ENCODE measurements at regions not wholly inside any gene's neighbourhood (a gene's known extent, or its start where the extent isn't known, plus 50 kb on each side); places are given as distances from the start of the nearest gene placed in this dataset.

DNA sequence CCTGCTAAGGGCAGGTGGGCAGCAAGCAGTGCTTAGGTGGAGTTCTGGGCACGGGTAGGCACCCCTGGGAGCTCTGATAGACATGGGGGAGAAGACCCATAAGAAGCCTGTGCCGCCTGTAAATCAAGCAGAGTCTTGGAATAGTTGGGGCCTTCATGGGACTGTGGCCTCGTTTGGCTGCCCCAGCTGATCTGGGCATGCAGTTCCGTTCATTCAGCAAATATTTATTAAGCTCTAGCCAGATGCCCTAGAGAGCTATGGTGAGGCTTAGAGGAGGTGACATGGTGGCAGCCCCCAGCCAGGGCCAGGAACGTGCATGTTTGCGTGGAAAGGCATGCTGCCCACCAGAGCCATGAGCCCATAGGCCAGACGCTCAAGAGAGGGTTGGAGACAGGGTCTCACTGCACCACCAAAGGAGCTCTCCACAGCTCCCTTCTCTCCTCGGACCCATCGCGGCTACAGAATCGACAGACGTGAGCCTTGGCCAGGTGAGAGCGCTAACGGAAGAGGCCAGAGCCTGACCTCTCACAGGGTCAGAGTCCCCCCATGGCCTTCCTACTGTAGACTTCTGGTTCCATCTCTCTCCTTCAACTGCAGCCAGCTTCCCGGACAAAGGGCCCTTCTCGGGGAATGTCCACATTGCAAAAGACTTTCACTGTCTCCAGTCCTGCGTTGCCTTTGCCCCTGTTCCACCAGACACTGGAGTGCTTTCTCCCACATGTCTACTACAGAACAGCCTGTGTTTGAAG, 135.7 kb downstream of the INHBB start (continued):
- TF ChIP-seq, protein P1, sequence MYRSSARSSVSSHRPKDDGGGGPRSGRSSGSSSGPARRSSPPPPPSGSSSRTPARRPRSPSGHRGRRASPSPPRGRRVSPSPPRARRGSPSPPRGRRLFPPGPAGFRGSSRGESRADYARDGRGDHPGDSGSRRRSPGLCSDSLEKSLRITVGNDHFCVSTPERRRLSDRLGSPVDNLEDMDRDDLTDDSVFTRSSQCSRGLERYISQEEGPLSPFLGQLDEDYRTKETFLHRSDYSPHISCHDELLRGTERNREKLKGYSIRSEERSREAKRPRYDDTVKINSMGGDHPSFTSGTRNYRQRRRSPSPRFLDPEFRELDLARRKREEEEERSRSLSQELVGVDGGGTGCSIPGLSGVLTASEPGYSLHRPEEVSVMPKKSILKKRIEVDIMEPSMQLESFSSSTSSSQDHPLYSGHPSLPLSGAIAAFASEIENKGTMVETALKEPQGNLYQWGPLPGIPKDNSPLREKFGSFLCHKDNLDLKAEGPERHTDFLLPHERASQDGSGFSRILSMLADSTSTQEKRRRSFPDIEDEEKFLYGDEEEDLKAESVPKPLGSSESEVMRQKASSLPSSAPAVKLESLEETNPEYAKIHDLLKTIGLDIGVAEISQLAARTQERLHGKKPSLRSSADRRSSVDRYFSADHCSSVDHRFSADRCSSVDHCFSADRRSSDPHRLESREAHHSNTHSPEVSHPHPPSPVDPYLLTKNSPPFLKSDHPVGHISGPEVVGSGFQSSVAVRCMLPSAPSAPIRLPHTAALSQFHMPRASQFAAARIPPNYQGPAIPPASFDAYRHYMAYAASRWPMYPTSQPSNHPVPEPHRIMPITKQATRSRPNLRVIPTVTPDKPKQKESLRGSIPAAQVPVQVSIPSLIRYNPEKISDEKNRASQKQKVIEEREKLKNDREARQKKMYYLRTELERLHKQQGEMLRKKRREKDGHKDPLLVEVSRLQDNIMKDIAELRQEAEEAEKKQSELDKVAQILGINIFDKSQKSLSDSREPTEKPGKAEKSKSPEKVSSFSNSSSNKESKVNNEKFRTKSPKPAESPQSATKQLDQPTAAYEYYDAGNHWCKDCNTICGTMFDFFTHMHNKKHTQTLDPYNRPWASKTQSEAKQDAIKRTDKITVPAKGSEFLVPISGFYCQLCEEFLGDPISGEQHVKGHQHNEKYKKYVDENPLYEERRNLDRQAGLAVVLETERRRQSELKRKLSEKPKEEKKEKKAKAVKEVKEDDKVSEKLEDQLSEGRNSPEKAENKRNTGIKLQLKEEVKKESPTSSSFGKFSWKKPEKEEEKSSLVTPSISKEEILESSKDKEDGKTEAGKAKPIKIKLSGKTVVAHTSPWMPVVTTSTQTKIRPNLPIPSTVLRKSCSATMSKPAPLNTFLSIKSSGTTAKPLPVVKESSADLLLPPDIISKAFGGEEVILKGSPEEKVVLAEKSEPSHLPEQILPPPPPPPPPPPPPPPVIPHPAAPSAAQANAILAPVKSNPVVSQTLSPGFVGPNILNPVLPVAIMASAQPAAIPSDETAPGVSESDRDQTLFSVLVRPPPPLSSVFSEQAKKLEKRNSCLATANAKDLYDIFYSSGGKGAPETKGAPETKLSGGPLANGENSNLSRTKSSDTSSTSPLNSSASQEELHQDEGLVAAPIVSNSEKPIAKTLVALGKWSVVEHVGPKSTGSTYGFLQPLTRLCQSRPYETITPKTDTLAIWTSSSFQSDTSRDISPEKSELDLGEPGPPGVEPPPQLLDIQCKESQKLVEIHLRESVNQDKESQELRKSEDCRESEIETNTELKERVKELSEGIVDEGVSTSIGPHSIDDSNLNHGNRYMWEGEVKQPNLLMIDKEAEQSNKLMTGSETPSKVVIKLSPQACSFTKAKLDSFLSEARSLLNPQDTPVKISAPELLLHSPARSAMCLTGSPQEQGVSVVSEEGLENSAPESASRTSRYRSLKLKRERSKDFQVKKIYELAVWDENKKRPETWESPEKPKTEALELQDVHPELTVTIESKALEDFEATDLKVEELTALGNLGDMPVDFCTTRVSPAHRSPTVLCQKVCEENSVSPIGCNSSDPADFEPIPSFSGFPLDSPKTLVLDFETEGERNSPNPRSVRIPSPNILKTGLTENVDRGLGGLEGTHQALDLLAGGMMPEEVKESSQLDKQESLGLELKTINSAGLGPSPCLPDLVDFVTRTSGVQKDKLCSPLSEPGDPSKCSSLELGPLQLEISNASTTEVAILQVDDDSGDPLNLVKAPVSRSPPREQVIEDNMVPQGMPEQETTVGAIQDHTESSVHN (CRISPR knock-in tag; IDR thresholded peaks at IDR 0.05) = no peak
- TF ChIP-seq RAD21 (CRISPR knock-in tag; IDR thresholded peaks at IDR 0.05) (no peak), KDM2A (CRISPR knock-in tag; IDR thresholded peaks at IDR 0.05; ENCODE audit: borderline replicate concordance, low read depth) (no peak), RFX3 (CRISPR knock-in tag; IDR thresholded peaks at IDR 0.05) (no peak), TRIM24 (CRISPR knock-in tag; IDR thresholded peaks at IDR 0.05) (no peak), ZNF570 (CRISPR knock-in tag; IDR thresholded peaks at IDR 0.05; ENCODE audit: borderline replicate concordance) (no peak), BRCA1 (CRISPR knock-in tag; IDR thresholded peaks at IDR 0.05) (no peak), JUNB (CRISPR knock-in tag; IDR thresholded peaks at IDR 0.05; ENCODE audit: borderline replicate concordance) (no peak), ZNF709 (CRISPR knock-in tag; IDR thresholded peaks at IDR 0.05) (no peak)
- TF ChIP-seq, protein P2, sequence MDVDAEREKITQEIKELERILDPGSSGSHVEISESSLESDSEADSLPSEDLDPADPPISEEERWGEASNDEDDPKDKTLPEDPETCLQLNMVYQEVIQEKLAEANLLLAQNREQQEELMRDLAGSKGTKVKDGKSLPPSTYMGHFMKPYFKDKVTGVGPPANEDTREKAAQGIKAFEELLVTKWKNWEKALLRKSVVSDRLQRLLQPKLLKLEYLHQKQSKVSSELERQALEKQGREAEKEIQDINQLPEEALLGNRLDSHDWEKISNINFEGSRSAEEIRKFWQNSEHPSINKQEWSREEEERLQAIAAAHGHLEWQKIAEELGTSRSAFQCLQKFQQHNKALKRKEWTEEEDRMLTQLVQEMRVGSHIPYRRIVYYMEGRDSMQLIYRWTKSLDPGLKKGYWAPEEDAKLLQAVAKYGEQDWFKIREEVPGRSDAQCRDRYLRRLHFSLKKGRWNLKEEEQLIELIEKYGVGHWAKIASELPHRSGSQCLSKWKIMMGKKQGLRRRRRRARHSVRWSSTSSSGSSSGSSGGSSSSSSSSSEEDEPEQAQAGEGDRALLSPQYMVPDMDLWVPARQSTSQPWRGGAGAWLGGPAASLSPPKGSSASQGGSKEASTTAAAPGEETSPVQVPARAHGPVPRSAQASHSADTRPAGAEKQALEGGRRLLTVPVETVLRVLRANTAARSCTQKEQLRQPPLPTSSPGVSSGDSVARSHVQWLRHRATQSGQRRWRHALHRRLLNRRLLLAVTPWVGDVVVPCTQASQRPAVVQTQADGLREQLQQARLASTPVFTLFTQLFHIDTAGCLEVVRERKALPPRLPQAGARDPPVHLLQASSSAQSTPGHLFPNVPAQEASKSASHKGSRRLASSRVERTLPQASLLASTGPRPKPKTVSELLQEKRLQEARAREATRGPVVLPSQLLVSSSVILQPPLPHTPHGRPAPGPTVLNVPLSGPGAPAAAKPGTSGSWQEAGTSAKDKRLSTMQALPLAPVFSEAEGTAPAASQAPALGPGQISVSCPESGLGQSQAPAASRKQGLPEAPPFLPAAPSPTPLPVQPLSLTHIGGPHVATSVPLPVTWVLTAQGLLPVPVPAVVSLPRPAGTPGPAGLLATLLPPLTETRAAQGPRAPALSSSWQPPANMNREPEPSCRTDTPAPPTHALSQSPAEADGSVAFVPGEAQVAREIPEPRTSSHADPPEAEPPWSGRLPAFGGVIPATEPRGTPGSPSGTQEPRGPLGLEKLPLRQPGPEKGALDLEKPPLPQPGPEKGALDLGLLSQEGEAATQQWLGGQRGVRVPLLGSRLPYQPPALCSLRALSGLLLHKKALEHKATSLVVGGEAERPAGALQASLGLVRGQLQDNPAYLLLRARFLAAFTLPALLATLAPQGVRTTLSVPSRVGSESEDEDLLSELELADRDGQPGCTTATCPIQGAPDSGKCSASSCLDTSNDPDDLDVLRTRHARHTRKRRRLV (CRISPR knock-in tag; IDR thresholded peaks at IDR 0.05) = no peak
- TF ChIP-seq, protein P3, sequence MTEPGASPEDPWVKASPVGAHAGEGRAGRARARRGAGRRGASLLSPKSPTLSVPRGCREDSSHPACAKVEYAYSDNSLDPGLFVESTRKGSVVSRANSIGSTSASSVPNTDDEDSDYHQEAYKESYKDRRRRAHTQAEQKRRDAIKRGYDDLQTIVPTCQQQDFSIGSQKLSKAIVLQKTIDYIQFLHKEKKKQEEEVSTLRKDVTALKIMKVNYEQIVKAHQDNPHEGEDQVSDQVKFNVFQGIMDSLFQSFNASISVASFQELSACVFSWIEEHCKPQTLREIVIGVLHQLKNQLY (CRISPR knock-in tag; IDR thresholded peaks at IDR 0.05) = peak; percentile 46; the same call in 1 of the 2 replicates
- TF ChIP-seq, protein P4, sequence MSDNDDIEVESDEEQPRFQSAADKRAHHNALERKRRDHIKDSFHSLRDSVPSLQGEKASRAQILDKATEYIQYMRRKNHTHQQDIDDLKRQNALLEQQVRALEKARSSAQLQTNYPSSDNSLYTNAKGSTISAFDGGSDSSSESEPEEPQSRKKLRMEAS (IDR thresholded peaks at IDR 0.05) = peak; percentile 71; the same call in 1 of the 2 replicates
- TF ChIP-seq, protein P5, sequence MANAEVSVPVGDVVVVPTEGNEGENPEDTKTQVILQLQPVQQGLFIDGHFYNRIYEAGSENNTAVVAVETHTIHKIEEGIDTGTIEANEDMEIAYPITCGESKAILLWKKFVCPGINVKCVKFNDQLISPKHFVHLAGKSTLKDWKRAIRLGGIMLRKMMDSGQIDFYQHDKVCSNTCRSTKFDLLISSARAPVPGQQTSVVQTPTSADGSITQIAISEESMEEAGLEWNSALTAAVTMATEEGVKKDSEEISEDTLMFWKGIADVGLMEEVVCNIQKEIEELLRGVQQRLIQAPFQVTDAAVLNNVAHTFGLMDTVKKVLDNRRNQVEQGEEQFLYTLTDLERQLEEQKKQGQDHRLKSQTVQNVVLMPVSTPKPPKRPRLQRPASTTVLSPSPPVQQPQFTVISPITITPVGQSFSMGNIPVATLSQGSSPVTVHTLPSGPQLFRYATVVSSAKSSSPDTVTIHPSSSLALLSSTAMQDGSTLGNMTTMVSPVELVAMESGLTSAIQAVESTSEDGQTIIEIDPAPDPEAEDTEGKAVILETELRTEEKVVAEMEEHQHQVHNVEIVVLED (CRISPR knock-in tag; IDR thresholded peaks at IDR 0.05; ENCODE audit: borderline replicate concordance) = no peak; the same call in 1 of the 2 replicates
